ENCODE measurements at regions not wholly inside any gene's neighbourhood (a gene's known extent, or its start where the extent isn't known, plus 50 kb on each side); places are given as distances from the start of the nearest gene placed in this dataset.

DNA sequence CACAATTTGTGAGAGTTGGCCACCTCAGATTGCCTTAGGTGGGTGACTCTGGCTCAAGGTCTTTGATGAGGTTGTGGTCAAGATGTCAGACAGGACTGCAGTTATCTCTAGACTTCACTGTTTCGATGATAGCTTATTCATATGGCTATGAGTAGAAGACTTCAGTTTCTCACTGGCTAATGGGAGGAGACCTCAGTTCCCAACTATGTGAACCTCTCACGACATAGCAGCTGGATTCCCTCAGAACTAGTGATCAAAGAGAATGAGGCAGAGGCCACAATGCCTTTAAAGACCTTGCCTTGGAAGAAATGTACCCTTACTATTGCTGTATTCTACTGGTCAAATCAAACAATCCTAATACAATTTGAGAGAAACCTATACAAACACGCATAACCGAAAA, 607.5 kb upstream of the ROBO2 start:
- H3K4me3 ChIP-seq (ENCODE audit: low read depth, low read length) = no peak overlapping the region
- TF ChIP-seq, protein P1, sequence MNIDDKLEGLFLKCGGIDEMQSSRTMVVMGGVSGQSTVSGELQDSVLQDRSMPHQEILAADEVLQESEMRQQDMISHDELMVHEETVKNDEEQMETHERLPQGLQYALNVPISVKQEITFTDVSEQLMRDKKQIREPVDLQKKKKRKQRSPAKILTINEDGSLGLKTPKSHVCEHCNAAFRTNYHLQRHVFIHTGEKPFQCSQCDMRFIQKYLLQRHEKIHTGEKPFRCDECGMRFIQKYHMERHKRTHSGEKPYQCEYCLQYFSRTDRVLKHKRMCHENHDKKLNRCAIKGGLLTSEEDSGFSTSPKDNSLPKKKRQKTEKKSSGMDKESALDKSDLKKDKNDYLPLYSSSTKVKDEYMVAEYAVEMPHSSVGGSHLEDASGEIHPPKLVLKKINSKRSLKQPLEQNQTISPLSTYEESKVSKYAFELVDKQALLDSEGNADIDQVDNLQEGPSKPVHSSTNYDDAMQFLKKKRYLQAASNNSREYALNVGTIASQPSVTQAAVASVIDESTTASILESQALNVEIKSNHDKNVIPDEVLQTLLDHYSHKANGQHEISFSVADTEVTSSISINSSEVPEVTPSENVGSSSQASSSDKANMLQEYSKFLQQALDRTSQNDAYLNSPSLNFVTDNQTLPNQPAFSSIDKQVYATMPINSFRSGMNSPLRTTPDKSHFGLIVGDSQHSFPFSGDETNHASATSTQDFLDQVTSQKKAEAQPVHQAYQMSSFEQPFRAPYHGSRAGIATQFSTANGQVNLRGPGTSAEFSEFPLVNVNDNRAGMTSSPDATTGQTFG (tag by site-specific recombination; IDR thresholded peaks at IDR 0.05; ENCODE audit: borderline replicate concordance) = no peak
- TF ChIP-seq, protein P2, sequence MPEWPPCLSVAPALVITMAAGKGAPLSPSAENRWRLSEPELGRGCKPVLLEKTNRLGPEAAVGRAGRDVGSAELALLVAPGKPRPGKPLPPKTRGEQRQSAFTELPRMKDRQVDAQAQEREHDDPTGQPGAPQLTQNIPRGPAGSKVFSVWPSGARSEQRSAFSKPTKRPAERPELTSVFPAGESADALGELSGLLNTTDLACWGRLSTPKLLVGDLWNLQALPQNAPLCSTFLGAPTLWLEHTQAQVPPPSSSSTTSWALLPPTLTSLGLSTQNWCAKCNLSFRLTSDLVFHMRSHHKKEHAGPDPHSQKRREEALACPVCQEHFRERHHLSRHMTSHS (tag by site-specific recombination; IDR thresholded peaks at IDR 0.05) = no peak
- TF ChIP-seq KLF9 (tag by site-specific recombination; IDR thresholded peaks at IDR 0.05; ENCODE audit: low read depth) = no peak
- no peak for TF ChIP-seq ZNF664 (tag by site-specific recombination; IDR thresholded peaks at IDR 0.05)
- no peak overlapping the region for H3K27ac ChIP-seq (ENCODE audit: extremely low read depth, low read depth, low read length)
- H3K9me3 ChIP-seq (ENCODE audit: control insufficient read depth, insufficient read depth, low read depth, low read length) = no peaks in the 10 kb centered on the region
- ChIA-PET CTCF (no interaction called here), POLR2A (no interaction called here)
- no peaks in the 10 kb centered on the region for H3K4me1 ChIP-seq (ENCODE audit: control insufficient read depth, insufficient read depth, low read length)
- H3K36me3 ChIP-seq (ENCODE audit: control insufficient read depth in 2 of 2, insufficient read depth in 1 of 2, low read length in 2 of 2) = no peaks in the 10 kb centered on the region

DNA sequence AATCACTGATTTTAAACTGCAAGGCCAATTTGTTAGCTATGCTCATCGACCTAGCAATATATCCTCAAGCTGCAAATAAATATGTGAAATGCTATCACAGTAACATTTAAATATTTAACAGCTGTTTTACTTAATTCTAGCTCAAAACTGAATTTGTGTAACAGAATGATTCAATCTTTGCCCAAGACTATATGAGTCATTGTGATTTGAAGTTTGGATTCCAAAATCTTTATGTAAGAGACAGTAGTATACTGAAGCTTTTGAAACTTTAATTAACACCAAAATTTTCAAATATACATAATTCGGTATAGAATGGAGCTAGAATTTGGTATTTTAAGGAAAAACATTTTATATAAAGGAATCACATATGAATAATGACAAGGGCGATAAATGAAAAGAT, 603.0 kb upstream of the ROBO2 start:
- TF ChIP-seq, protein P3, sequence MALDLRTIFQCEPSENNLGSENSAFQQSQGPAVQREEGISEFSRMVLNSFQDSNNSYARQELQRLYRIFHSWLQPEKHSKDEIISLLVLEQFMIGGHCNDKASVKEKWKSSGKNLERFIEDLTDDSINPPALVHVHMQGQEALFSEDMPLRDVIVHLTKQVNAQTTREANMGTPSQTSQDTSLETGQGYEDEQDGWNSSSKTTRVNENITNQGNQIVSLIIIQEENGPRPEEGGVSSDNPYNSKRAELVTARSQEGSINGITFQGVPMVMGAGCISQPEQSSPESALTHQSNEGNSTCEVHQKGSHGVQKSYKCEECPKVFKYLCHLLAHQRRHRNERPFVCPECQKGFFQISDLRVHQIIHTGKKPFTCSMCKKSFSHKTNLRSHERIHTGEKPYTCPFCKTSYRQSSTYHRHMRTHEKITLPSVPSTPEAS (tag by site-specific recombination; IDR thresholded peaks at IDR 0.05) = no peak
- no peak for TF ChIP-seq ZNF132 (tag by site-specific recombination; IDR thresholded peaks at IDR 0.05; ENCODE audit: borderline replicate concordance)
- Histone ChIP-seq H3K4me1 (ENCODE audit: control insufficient read depth, insufficient read depth, low read length) (no peaks in the 10 kb centered on the region), H3K4me3 (ENCODE audit: low read depth, low read length) (no peak overlapping the region), H3K9me3 (ENCODE audit: control insufficient read depth, insufficient read depth, low read depth, low read length) (no peaks in the 10 kb centered on the region), H3K36me3 (ENCODE audit: control insufficient read depth in 2 of 2, insufficient read depth in 1 of 2, low read length in 2 of 2) (no peaks in the 10 kb centered on the region), H3K27ac (ENCODE audit: extremely low read depth, low read depth, low read length) (no peak overlapping the region)
- ChIA-PET CTCF (no interaction called here), POLR2A (no interaction called here)

DNA sequence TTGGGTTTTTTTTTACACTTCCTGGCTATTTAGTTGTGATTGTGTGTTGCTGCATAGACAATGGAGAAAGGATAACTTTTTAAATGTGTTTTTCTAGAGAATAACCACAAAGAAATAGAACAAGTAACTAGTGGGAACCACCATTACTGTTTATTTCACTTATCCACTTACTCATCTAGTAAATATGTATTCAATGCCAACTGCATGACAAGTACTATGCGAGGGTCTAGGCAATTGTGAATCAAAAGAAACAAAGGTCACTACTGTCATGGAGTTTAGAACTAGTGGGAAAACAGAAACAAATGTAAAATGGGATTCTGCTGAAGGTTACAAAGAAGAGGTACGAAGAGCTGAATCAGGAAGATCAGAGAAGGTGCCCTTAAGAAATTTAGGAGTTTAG, 600.9 kb upstream of the ROBO2 start:
- H3K9me3 ChIP-seq (ENCODE audit: control insufficient read depth, insufficient read depth, low read depth, low read length) = no peaks in the 10 kb centered on the region
- H3K4me3 ChIP-seq (ENCODE audit: low read depth, low read length) = no peak overlapping the region
- ChIA-PET POLR2A (no interaction called here), CTCF (interaction anchor here (0.6 kb wide), 1 partner anchor 45 kb away, joined by 4 read pairs; no protein-coding TSS in a partner anchor)
- TF ChIP-seq ZNF521 (tag by site-specific recombination; IDR thresholded peaks at IDR 0.05) (no peak), ZNF664 (tag by site-specific recombination; IDR thresholded peaks at IDR 0.05) (no peak), ZNF221 (tag by site-specific recombination; IDR thresholded peaks at IDR 0.05; ENCODE audit: borderline replicate concordance) (no peak), ZNF76 (tag by site-specific recombination; IDR thresholded peaks at IDR 0.05; ENCODE audit: borderline replicate concordance, low read depth) (no peak), ZNF24 (tag by site-specific recombination; IDR thresholded peaks at IDR 0.05) (no peak), ZNF560 (tag by site-specific recombination; IDR thresholded peaks at IDR 0.05; ENCODE audit: borderline replicate concordance) (no peak), ZNF146 (tag by site-specific recombination; IDR thresholded peaks at IDR 0.05) (no peak)
- TF ChIP-seq, protein P4, sequence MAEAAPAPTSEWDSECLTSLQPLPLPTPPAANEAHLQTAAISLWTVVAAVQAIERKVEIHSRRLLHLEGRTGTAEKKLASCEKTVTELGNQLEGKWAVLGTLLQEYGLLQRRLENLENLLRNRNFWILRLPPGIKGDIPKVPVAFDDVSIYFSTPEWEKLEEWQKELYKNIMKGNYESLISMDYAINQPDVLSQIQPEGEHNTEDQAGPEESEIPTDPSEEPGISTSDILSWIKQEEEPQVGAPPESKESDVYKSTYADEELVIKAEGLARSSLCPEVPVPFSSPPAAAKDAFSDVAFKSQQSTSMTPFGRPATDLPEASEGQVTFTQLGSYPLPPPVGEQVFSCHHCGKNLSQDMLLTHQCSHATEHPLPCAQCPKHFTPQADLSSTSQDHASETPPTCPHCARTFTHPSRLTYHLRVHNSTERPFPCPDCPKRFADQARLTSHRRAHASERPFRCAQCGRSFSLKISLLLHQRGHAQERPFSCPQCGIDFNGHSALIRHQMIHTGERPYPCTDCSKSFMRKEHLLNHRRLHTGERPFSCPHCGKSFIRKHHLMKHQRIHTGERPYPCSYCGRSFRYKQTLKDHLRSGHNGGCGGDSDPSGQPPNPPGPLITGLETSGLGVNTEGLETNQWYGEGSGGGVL (tag by site-specific recombination; IDR thresholded peaks at IDR 0.05) = no peak
- TF ChIP-seq, protein P5, sequence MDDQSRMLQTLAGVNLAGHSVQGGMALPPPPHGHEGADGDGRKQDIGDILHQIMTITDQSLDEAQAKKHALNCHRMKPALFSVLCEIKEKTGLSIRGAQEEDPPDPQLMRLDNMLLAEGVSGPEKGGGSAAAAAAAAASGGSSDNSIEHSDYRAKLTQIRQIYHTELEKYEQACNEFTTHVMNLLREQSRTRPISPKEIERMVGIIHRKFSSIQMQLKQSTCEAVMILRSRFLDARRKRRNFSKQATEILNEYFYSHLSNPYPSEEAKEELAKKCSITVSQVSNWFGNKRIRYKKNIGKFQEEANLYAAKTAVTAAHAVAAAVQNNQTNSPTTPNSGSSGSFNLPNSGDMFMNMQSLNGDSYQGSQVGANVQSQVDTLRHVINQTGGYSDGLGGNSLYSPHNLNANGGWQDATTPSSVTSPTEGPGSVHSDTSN (CRISPR knock-in tag; IDR thresholded peaks at IDR 0.05) = no peak
- TF ChIP-seq, protein P6, sequence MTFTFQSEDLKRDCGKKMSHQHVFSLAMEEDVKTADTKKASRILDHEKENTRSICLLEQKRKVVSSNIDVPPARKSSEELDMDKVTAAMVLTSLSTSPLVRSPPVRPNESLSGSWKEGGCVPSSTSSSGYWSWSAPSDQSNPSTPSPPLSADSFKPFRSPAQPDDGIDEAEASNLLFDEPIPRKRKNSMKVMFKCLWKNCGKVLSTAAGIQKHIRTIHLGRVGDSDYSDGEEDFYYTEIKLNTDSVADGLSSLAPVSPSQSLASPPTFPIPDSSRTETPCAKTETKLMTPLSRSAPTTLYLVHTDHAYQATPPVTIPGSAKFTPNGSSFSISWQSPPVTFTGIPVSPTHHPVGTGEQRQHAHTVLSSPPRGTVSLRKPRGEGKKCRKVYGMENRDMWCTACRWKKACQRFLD (tag by site-specific recombination; IDR thresholded peaks at IDR 0.05) = no peak
- TF ChIP-seq, protein P7, sequence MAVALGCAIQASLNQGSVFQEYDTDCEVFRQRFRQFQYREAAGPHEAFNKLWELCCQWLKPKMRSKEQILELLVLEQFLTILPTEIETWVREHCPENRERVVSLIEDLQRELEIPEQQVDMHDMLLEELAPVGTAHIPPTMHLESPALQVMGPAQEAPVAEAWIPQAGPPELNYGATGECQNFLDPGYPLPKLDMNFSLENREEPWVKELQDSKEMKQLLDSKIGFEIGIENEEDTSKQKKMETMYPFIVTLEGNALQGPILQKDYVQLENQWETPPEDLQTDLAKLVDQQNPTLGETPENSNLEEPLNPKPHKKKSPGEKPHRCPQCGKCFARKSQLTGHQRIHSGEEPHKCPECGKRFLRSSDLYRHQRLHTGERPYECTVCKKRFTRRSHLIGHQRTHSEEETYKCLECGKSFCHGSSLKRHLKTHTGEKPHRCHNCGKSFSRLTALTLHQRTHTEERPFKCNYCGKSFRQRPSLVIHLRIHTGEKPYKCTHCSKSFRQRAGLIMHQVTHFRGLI (tag by site-specific recombination; IDR thresholded peaks at IDR 0.05) = no peak
- TF ChIP-seq, protein P8, sequence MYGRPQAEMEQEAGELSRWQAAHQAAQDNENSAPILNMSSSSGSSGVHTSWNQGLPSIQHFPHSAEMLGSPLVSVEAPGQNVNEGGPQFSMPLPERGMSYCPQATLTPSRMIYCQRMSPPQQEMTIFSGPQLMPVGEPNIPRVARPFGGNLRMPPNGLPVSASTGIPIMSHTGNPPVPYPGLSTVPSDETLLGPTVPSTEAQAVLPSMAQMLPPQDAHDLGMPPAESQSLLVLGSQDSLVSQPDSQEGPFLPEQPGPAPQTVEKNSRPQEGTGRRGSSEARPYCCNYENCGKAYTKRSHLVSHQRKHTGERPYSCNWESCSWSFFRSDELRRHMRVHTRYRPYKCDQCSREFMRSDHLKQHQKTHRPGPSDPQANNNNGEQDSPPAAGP (tag by site-specific recombination; IDR thresholded peaks at IDR 0.05) = no peak
- H3K36me3 ChIP-seq (ENCODE audit: control insufficient read depth in 2 of 2, insufficient read depth in 1 of 2, low read length in 2 of 2) = no peaks in the 10 kb centered on the region
- no peaks in the 10 kb centered on the region for H3K4me1 ChIP-seq (ENCODE audit: control insufficient read depth, insufficient read depth, low read length)
- no peak overlapping the region for H3K27ac ChIP-seq (ENCODE audit: extremely low read depth, low read depth, low read length)
